ENCODE measurements at regions not wholly inside any gene's neighbourhood (a gene's known extent, or its start where the extent isn't known, plus 50 kb on each side); places are given as distances from the start of the nearest gene placed in this dataset.

DNA sequence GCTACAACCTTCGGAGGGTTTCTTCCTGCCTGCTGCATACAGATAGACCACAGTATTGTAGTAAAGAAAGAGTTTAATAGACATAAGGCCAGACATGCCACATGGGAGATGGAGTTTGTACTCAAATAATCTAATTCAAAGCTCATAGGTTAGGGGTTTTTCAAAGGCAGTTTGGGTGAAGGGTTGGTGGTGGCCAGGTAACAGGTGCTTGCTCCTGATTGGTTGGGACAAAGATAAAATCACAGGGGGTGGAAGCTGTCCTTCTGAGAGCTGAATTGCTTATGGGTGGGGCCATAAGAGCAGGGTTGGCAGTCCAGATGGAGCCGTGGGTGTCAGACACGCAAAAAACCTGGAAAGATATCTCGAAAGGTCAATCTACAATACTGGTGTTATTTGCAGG lies 92.3 kb upstream of the ETV3 start:
- Mint-ChIP-seq H3K36me3 (ENCODE audit: low read depth) (no peaks in the 10 kb centered on the region), H3K4me1 (ENCODE audit: low read depth) (no peaks in the 10 kb centered on the region), H3K27me3 (peaks cover 11% of the 10 kb centered on the region), H3K27ac (no peak overlapping the region), H3K4me3 (no peak overlapping the region), H3K9me3 (no peaks in the 10 kb centered on the region)
- no peak for DNase-seq
- intact Hi-C loops (cut with micrococcal nuclease), result no loop called here
- TF ChIP-seq, protein P1, sequence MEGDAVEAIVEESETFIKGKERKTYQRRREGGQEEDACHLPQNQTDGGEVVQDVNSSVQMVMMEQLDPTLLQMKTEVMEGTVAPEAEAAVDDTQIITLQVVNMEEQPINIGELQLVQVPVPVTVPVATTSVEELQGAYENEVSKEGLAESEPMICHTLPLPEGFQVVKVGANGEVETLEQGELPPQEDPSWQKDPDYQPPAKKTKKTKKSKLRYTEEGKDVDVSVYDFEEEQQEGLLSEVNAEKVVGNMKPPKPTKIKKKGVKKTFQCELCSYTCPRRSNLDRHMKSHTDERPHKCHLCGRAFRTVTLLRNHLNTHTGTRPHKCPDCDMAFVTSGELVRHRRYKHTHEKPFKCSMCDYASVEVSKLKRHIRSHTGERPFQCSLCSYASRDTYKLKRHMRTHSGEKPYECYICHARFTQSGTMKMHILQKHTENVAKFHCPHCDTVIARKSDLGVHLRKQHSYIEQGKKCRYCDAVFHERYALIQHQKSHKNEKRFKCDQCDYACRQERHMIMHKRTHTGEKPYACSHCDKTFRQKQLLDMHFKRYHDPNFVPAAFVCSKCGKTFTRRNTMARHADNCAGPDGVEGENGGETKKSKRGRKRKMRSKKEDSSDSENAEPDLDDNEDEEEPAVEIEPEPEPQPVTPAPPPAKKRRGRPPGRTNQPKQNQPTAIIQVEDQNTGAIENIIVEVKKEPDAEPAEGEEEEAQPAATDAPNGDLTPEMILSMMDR (IDR thresholded peaks at IDR 0.05), result no peak
- CTCF ChIA-PET, result no interaction called here
- POLR2A ChIA-PET, result no interaction called here
- no peak for ATAC-seq

DNA sequence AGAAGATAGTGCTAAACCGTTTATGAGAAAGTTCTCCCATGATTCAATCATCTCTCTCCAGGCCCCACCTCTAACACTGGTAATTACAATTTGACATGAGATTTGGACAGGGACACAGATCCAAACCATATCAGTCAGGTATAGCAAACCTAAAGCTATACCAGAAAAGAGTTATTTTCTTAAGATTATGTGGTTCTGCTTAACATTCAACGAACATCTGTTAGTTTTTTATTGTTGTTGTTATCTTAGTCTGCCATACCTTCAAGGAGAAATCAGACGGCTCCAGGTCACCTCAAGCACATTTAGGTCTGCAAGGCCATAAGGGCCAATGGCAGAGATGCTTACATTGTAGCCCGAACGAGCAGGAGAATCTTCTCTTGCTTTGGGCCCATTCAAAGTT lies 89.5 kb upstream of the ETV3 start:
- ChIA-PET POLR2A (no interaction called here), CTCF (no interaction called here)
- ATAC-seq (no peak), DNase-seq (no peak)
- TF ChIP-seq, protein P1 (IDR thresholded peaks at IDR 0.05), result no peak
- H3K9me3 Mint-ChIP-seq, result no peaks in the 10 kb centered on the region
- intact Hi-C loops (cut with micrococcal nuclease), result no loop called here
- peaks cover 24% of the 10 kb centered on the region for H3K27me3 Mint-ChIP-seq
- no peaks in the 10 kb centered on the region for H3K36me3 Mint-ChIP-seq (ENCODE audit: low read depth)
- H3K4me1 Mint-ChIP-seq (ENCODE audit: low read depth), result no peaks in the 10 kb centered on the region
- no peak overlapping the region for H3K4me3 Mint-ChIP-seq
- H3K27ac Mint-ChIP-seq, result no peak overlapping the region

DNA sequence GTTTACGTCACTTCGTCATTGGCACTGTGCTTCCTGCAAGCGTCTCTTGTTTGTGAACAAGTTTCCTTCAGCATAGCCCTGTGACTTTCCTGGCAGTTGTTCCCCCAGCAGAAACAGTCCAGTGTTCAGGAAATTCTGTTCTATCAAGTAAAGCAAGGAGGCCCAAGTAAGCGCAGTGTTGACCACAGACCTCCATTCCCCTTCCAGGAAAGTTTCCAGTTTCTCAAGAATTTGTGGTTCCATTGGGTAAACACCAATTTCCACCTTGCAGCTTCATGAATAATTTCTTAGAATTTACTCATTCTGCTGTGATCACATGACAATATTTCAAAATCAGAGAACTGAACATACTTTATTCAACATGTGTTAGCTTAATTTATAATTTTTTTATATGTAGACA lies 88.5 kb upstream of the ETV3 start:
- DNase-seq (no peak), ATAC-seq (no peak)
- CTCF ChIA-PET, result no interaction called here
- Mint-ChIP-seq H3K36me3 (ENCODE audit: low read depth) (no peaks in the 10 kb centered on the region), H3K9me3 (no peaks in the 10 kb centered on the region), H3K27ac (no peak overlapping the region), H3K4me1 (ENCODE audit: low read depth) (no peaks in the 10 kb centered on the region), H3K27me3 (peaks cover 30% of the 10 kb centered on the region), H3K4me3 (no peak overlapping the region)
- POLR2A ChIA-PET, result no interaction called here
- intact Hi-C loops (cut with micrococcal nuclease), result no loop called here
- TF ChIP-seq, protein P1 (IDR thresholded peaks at IDR 0.05), result no peak

DNA sequence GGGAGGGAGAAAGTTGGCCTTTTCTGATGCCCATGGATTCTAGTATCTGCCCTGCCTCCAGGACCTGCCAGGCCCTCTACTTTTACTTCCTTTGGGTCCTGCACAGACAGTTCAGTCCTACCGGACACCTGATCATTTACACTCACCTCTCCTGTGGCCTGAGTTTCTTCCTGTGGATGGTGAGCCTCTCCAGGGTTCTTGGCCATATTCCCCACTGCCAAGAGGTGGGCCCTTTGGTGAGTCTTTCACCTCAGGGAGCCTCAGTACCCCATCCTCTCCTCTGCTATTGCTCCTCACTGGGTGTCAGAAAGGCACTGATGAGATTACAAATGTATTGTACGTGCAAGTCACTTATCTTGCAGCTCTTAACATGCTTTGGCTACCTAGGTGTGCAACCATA lies 81.4 kb upstream of the ETV3 start:
- H3K36me3 Mint-ChIP-seq (ENCODE audit: low read depth), result no peaks in the 10 kb centered on the region
- no peaks in the 10 kb centered on the region for H3K4me1 Mint-ChIP-seq (ENCODE audit: low read depth)
- H3K9me3 Mint-ChIP-seq, result peaks cover 5% of the 10 kb centered on the region
- intact Hi-C loops (cut with micrococcal nuclease), result no loop called here
- TF ChIP-seq, protein P1 (IDR thresholded peaks at IDR 0.05), result no peak
- ChIA-PET CTCF (no interaction called here), POLR2A (interaction anchor here (0.8 to 0.9 kb wide), 2 partner anchors 73 to 189 kb away, joined by 3 to 5 read pairs; no protein-coding TSS in a partner anchor)
- DNase-seq, result no peak
- H3K27me3 Mint-ChIP-seq, result peaks cover 29% of the 10 kb centered on the region
- H3K27ac Mint-ChIP-seq, result no peak overlapping the region
- no peak for ATAC-seq
- H3K4me3 Mint-ChIP-seq, result no peak overlapping the region

DNA sequence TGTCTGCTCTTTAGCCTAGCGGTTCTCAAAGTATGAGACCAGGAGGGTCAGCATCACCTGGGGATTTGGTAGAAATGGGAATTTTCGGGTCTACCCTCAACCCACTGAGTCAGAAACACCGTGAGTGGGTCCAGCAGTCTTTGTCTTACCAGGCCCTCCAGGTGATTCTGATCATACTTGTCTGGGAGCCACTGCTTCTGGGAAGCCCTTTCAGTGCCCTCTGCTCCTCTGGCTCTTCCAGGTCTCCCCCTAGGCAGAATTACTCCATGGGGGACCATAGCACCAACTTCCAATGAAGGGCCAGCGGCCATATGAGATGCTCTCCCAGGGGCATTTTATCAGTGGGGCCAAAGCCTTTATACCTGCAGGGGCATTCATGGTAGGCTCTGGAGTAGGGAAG lies 81.0 kb upstream of the ETV3 start:
- intact Hi-C loops (cut with micrococcal nuclease), result no loop called here
- no peaks in the 10 kb centered on the region for H3K4me1 Mint-ChIP-seq (ENCODE audit: low read depth)
- no peak overlapping the region for H3K27ac Mint-ChIP-seq
- TF ChIP-seq, protein P1 (IDR thresholded peaks at IDR 0.05), result no peak
- ChIA-PET POLR2A (interaction anchor here (0.9 kb wide), 1 partner anchor 190 kb away, joined by 3 read pairs; no protein-coding TSS in a partner anchor), CTCF (no interaction called here)
- peaks cover 7% of the 10 kb centered on the region for H3K9me3 Mint-ChIP-seq
- ATAC-seq (no peak), DNase-seq (no peak)
- no peak overlapping the region for H3K4me3 Mint-ChIP-seq
- peaks cover 27% of the 10 kb centered on the region for H3K27me3 Mint-ChIP-seq
- no peaks in the 10 kb centered on the region for H3K36me3 Mint-ChIP-seq (ENCODE audit: low read depth)
